SK-N-SH treated with all-trans-retinoic acid at 6 μM for 48 hours (cell line): ENCODE measurements at regions not wholly inside any gene's neighbourhood (a gene's known extent, or its start where the extent isn't known, plus 50 kb on each side); places are given as distances from the start of the nearest gene placed in this dataset.

Experiments used
- ARNTL ChIP-seq: fragments of 450-650 bp; formaldehyde crosslinking; IDR thresholded peaks from 2 replicates; pipeline ENCODE4 v1.5.0; 2020; ENCODE audit warnings: low read depth, mild to moderate bottlenecking, moderate library complexity, borderline replicate concordance
- CSDC2 ChIP-seq: fragments of 250-450 bp; sonication (Bioruptor Pico); IDR thresholded peaks from 2 replicates; pipeline ENCODE4 v1.5.0; 2020; ENCODE audit warnings: mild to moderate bottlenecking, moderate library complexity
- GLIS3 ChIP-seq: fragments of 250-450 bp; sonication (Bioruptor Pico); IDR thresholded peaks from 2 replicates; pipeline ENCODE4 v1.5.0; 2020; ENCODE audit warnings: mild to moderate bottlenecking, moderate library complexity
- OSR1 ChIP-seq: fragments of 250-450 bp; sonication (Bioruptor Pico); IDR thresholded peaks from 2 replicates; pipeline ENCODE4 v1.8.0; 2022; ENCODE audit warnings: moderate library complexity, mild to moderate bottlenecking, inconsistent platforms
- PPARA ChIP-seq: fragments of 250-450 bp; sonication (Bioruptor Pico); IDR thresholded peaks from 2 replicates; pipeline ENCODE4 v1.5.0; 2020; ENCODE audit warnings: mild to moderate bottlenecking, borderline replicate concordance
- RARB ChIP-seq: fragments of 250-450 bp; sonication (Bioruptor Pico); IDR thresholded peaks from 2 replicates; pipeline ENCODE4 v1.8.0; 2021; ENCODE audit warnings: mild to moderate bottlenecking, moderate library complexity
- TOX ChIP-seq: fragments of 250-450 bp; sonication (Bioruptor Pico); IDR thresholded peaks from 2 replicates; pipeline ENCODE4 v1.8.0; 2021; ENCODE audit warnings: mild to moderate bottlenecking, moderate library complexity, borderline replicate concordance
- ZFP3 ChIP-seq: fragments of 250-450 bp; sonication (Bioruptor Pico); IDR thresholded peaks from 2 replicates; pipeline ENCODE4 v1.5.0; 2020; ENCODE audit warnings: mild to moderate bottlenecking, moderate library complexity
- ZFP30 ChIP-seq: fragments of 450-650 bp; formaldehyde crosslinking; IDR thresholded peaks from 2 replicates; pipeline ENCODE4 v1.5.0; 2022; ENCODE audit warnings: mild to moderate bottlenecking, moderate library complexity
- TF ChIP-seq, protein P1 (sequence below): fragments of 250-450 bp; sonication (Bioruptor Pico); IDR thresholded peaks from 2 replicates; pipeline ENCODE4 v1.8.0; 2021; ENCODE audit warnings: low read depth, mild to moderate bottlenecking, moderate library complexity, borderline replicate concordance
- TF ChIP-seq, protein P2 (sequence below): fragments of 250-450 bp; sonication (Bioruptor Pico); IDR thresholded peaks from 2 replicates; pipeline ENCODE4 v1.5.0; 2020; ENCODE audit warnings: mild to moderate bottlenecking, moderate library complexity
- TF ChIP-seq, protein P3 (sequence below): fragments of 250-450 bp; sonication (Bioruptor Pico); IDR thresholded peaks from 2 replicates; pipeline ENCODE4 v1.5.1; 2020; ENCODE audit warnings: low read depth, mild to moderate bottlenecking, moderate library complexity
- TF ChIP-seq, protein P4 (sequence below): fragments of 250-450 bp; sonication (Bioruptor Pico); IDR thresholded peaks from 2 replicates; pipeline ENCODE4 v1.8.0; 2020; ENCODE audit warnings: mild to moderate bottlenecking, moderate library complexity, borderline replicate concordance

DNA sequence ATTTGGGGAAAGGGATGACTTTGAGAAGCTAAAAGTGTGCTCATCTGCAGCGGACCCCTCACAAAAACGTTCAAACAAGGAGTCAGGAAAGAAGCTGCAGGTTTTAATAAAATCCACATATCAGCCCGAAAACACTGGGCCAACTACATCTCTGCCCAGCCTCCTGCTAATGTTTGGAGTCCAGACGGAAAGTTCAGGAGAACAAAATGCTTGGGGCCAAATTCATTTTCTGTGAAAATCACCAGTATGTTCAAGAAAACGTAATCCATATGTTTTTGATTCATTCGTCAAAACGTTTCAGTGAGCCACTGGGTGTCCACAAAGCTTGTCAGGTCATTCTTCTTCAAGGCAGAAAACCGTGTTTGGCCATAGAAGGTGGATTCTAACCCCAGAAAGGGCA is 87.5 kb upstream of the GAS1 start:
- TF ChIP-seq OSR1 (CRISPR knock-in tag) (no peak), CSDC2 (no peak), PPARA (CRISPR knock-in tag) (no peak), RARB (CRISPR knock-in tag) (no peak), ZFP30 (CRISPR knock-in tag) (no peak), ZFP3 (CRISPR knock-in tag) (no peak), ARNTL (no peak), GLIS3 (no peak), TOX (no peak)
- TF ChIP-seq, protein P1, sequence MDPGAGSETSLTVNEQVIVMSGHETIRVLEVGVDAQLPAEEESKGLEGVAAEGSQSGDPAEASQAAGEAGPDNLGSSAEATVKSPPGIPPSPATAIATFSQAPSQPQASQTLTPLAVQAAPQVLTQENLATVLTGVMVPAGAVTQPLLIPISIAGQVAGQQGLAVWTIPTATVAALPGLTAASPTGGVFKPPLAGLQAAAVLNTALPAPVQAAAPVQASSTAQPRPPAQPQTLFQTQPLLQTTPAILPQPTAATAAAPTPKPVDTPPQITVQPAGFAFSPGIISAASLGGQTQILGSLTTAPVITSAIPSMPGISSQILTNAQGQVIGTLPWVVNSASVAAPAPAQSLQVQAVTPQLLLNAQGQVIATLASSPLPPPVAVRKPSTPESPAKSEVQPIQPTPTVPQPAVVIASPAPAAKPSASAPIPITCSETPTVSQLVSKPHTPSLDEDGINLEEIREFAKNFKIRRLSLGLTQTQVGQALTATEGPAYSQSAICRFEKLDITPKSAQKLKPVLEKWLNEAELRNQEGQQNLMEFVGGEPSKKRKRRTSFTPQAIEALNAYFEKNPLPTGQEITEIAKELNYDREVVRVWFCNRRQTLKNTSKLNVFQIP = no peak
- TF ChIP-seq, protein P2, sequence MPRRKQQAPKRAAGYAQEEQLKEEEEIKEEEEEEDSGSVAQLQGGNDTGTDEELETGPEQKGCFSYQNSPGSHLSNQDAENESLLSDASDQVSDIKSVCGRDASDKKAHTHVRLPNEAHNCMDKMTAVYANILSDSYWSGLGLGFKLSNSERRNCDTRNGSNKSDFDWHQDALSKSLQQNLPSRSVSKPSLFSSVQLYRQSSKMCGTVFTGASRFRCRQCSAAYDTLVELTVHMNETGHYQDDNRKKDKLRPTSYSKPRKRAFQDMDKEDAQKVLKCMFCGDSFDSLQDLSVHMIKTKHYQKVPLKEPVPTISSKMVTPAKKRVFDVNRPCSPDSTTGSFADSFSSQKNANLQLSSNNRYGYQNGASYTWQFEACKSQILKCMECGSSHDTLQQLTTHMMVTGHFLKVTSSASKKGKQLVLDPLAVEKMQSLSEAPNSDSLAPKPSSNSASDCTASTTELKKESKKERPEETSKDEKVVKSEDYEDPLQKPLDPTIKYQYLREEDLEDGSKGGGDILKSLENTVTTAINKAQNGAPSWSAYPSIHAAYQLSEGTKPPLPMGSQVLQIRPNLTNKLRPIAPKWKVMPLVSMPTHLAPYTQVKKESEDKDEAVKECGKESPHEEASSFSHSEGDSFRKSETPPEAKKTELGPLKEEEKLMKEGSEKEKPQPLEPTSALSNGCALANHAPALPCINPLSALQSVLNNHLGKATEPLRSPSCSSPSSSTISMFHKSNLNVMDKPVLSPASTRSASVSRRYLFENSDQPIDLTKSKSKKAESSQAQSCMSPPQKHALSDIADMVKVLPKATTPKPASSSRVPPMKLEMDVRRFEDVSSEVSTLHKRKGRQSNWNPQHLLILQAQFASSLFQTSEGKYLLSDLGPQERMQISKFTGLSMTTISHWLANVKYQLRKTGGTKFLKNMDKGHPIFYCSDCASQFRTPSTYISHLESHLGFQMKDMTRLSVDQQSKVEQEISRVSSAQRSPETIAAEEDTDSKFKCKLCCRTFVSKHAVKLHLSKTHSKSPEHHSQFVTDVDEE (CRISPR knock-in tag) = no peak
- TF ChIP-seq, protein P3, sequence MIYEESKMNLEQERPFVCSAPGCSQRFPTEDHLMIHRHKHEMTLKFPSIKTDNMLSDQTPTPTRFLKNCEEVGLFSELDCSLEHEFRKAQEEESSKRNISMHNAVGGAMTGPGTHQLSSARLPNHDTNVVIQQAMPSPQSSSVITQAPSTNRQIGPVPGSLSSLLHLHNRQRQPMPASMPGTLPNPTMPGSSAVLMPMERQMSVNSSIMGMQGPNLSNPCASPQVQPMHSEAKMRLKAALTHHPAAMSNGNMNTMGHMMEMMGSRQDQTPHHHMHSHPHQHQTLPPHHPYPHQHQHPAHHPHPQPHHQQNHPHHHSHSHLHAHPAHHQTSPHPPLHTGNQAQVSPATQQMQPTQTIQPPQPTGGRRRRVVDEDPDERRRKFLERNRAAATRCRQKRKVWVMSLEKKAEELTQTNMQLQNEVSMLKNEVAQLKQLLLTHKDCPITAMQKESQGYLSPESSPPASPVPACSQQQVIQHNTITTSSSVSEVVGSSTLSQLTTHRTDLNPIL (CRISPR knock-in tag) = no peak
- TF ChIP-seq, protein P4, sequence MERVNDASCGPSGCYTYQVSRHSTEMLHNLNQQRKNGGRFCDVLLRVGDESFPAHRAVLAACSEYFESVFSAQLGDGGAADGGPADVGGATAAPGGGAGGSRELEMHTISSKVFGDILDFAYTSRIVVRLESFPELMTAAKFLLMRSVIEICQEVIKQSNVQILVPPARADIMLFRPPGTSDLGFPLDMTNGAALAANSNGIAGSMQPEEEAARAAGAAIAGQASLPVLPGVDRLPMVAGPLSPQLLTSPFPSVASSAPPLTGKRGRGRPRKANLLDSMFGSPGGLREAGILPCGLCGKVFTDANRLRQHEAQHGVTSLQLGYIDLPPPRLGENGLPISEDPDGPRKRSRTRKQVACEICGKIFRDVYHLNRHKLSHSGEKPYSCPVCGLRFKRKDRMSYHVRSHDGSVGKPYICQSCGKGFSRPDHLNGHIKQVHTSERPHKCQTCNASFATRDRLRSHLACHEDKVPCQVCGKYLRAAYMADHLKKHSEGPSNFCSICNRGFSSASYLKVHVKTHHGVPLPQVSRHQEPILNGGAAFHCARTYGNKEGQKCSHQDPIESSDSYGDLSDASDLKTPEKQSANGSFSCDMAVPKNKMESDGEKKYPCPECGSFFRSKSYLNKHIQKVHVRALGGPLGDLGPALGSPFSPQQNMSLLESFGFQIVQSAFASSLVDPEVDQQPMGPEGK = no peak
